ENCODE measurements at regions not wholly inside any gene's neighbourhood (a gene's known extent, or its start where the extent isn't known, plus 50 kb on each side); places are given as distances from the start of the nearest gene placed in this dataset.
"Not testable (repeated sequence)": the region's sequence is repeated elsewhere in the genome, so short reads cannot be mapped to it uniquely, and the experiment has no call there.

DNA sequence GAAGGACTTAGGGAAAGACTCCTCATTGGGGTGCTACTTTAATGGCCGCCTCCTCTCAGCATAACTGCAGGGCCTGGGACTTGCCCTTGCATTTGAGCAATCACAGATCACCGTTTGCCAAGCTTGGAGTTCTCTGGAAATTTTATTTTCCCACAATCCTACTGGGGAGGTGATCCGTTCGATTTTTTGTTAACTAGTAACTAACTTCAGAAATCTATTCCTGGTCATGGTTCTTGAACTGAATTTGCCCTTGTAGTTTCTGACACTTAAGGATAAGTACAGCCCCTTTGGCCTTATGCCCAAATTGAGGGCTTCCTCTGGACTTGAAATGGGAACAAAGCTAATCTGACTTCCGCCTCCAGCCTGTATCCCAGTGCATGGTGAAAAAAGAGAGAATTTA is 60.5 kb upstream of the ST3GAL5 start:
- no peak for DNase-seq
- intact Hi-C loops (cut with micrococcal nuclease): no loop called here

DNA sequence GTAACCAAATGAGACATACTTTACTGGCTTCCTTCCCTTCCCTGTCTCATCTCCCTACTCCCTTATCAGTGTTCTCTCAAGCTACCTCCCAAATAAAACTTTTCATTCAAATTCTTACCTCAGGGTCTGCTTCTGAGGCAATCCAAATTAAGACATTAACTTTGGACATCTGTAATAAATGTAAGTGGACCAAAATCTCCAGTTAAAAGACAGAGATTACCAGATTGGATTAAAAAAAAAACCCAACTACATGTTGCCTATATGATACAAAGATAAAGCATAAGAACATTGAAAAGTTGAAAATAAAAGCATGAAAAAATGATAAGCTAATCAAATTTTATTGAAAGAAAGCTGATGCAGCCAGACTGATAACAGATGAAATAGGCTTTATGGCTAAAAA is 58.8 kb upstream of the ST3GAL5 start:
- intact Hi-C loops (cut with micrococcal nuclease): no loop called here
- TF ChIP-seq CTCF (IDR thresholded peaks at IDR 0.05; ENCODE audit: borderline replicate concordance): no peak
- no peak for DNase-seq

More for the DNA sequence above, 60.5 kb upstream of the ST3GAL5 start:
- peaks cover 13% of the 10 kb centered on the region for H3K9me3 ChIP-seq (replicated peaks)
- H3K4me1 ChIP-seq: peaks cover 12% of the 10 kb centered on the region
- peak overlapping the region; percentile 42 for H3K27ac ChIP-seq (replicated peaks)
- no peak overlapping the region for H3K4me3 ChIP-seq
- H3K36me3 ChIP-seq: no peaks in the 10 kb centered on the region
- H3K27me3 ChIP-seq (ENCODE audit: low read depth): peaks cover 20% of the 10 kb centered on the region
- no peak for TF ChIP-seq CTCF (IDR thresholded peaks at IDR 0.05; ENCODE audit: borderline replicate concordance)

GRCh38 chr2:85945586-85945985 is 56.8 kb upstream of the ST3GAL5 start:
- H3K4me1 ChIP-seq: peaks cover 12% of the 10 kb centered on the region
- no peak overlapping the region for H3K27ac ChIP-seq (replicated peaks)
- H3K36me3 ChIP-seq: no peaks in the 10 kb centered on the region
- intact Hi-C loops (cut with micrococcal nuclease): no loop called here
- DNase-seq: no peak
- H3K27me3 ChIP-seq (ENCODE audit: low read depth): peaks cover 10% of the 10 kb centered on the region
- TF ChIP-seq CTCF (IDR thresholded peaks at IDR 0.05; ENCODE audit: borderline replicate concordance): no peak
- peaks cover 37% of the 10 kb centered on the region for H3K9me3 ChIP-seq (replicated peaks)
- no peak overlapping the region for H3K4me3 ChIP-seq

More for the DNA sequence above, 58.8 kb upstream of the ST3GAL5 start:
- Histone ChIP-seq H3K36me3 (no peaks in the 10 kb centered on the region), H3K27ac (replicated peaks) (no peak overlapping the region), H3K9me3 (replicated peaks) (peaks cover 17% of the 10 kb centered on the region), H3K27me3 (ENCODE audit: low read depth) (peaks cover 19% of the 10 kb centered on the region), H3K4me1 (peaks cover 12% of the 10 kb centered on the region), H3K4me3 (no peak overlapping the region)

GRCh38 chr2:85945172-85945571 is 56.4 kb upstream of the ST3GAL5 start:
- Histone ChIP-seq H3K27me3 (ENCODE audit: low read depth) (peaks cover 9% of the 10 kb centered on the region), H3K9me3 (replicated peaks) (peaks cover 37% of the 10 kb centered on the region), H3K4me1 (peaks cover 12% of the 10 kb centered on the region), H3K4me3 (no peak overlapping the region), H3K36me3 (no peaks in the 10 kb centered on the region), H3K27ac (replicated peaks) (no peak overlapping the region)
- TF ChIP-seq CTCF (IDR thresholded peaks at IDR 0.05; ENCODE audit: borderline replicate concordance): no peak
- no peak for DNase-seq
- intact Hi-C loops (cut with micrococcal nuclease): no loop called here

- intact Hi-C loops (cut with micrococcal nuclease): no loop called here
- no peak overlapping the region for H3K4me3 ChIP-seq
- H3K36me3 ChIP-seq: no peaks in the 10 kb centered on the region
- no peak overlapping the region for H3K27ac ChIP-seq (replicated peaks)
- no peak for DNase-seq
- peaks cover 31% of the 10 kb centered on the region for H3K9me3 ChIP-seq (replicated peaks)
- H3K4me1 ChIP-seq: no peaks in the 10 kb centered on the region
- TF ChIP-seq CTCF (IDR thresholded peaks at IDR 0.05; ENCODE audit: borderline replicate concordance): no peak
- peaks cover 10% of the 10 kb centered on the region for H3K27me3 ChIP-seq (ENCODE audit: low read depth)
Measured at GRCh38 chr2:85942346-85942957, 53.7 kb upstream of the ST3GAL5 start.

DNA sequence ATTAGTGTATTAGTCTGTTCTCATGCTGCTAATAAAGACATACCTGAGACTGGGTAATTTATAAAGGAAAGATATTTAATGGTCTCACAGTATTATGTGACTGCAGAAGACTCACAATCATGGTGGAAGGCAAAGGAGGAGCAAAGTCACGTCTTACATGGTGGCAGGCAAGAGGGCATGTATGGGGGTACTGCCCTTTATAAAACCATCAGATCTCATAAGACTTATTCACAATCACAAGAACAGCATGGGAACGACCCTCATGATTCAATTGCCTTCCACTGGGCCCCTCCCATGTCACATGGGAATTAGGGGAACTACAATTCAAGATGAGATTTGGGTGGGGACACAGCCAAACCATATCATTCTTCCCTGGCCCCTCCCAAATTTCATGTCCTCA is 52.7 kb upstream of the ST3GAL5 start:
- H3K4me3 ChIP-seq; H3K4me1 ChIP-seq; H3K27ac ChIP-seq (replicated peaks); H3K36me3 ChIP-seq; intact Hi-C loops (cut with micrococcal nuclease); DNase-seq: not testable (repeated sequence)
- peaks cover 24% of the 10 kb centered on the region for H3K9me3 ChIP-seq (replicated peaks)
- peaks cover 17% of the 10 kb centered on the region for H3K27me3 ChIP-seq (ENCODE audit: low read depth)
